PC-3 (cell line): ENCODE measurements at regions not wholly inside any gene's neighbourhood (a gene's known extent, or its start where the extent isn't known, plus 50 kb on each side); places are given as distances from the start of the nearest gene placed in this dataset.

Experiments
- CTCF ChIP-seq: fragments of 300-600 bp; sonication (generic); conservative IDR thresholded peaks from 2 replicates; pipeline ENCODE4 v1.5.1; 2017; ENCODE audit warnings: antibody characterized with exemption, low read depth, mild to moderate bottlenecking, low read length
- EZH2 ChIP-seq: fragments of 300-600 bp; sonication (generic); IDR thresholded peaks from one replicate; pipeline ENCODE4 v1.6.1; 2017; ENCODE audit warnings: antibody characterized with exemption, mild to moderate bottlenecking, low read length; ENCODE audit not compliant: unreplicated experiment

DNA sequence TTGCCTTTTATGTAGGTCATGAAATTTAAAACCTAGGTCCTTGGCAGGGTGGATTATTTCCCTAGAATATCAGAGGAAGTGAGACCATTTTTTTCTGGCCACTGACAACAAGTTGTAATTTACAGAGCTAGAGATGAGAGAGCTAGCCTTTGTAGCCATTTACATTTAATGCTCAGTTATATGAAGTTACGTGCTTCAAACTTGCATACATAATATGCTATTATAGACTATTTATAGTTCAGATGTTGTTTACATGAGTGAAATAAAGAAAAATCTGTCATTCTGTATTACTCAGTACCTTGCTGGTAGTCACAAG lies 234.9 kb upstream of the MBL2 start:
- no peak for TF ChIP-seq CTCF
- TF ChIP-seq EZH2: no peak
